Neural progenitor cell (in vitro differentiated cells): ENCODE measurements at regions not wholly inside any gene's neighbourhood (a gene's known extent, or its start where the extent isn't known, plus 50 kb on each side); places are given as distances from the start of the nearest gene placed in this dataset.

Source experiments
- DNase-seq: peaks from one replicate; pipeline ENCODE4 v3.0.0-alpha.2; 2016; ENCODE audit warnings: low spot score
- H2AFZ ChIP-seq: fragments of 200-600 bp; sonication (generic); replicated peaks from 2 replicates; pipeline ENCODE4 v1.6.1; 2016; ENCODE audit warnings: antibody characterized with exemption
- H3F3A ChIP-seq: fragments of 200-600 bp; sonication (generic); 2 replicates; pipeline ENCODE4 v1.6.1; 2016; ENCODE audit warnings: antibody characterized with exemption, low read depth
- H3K27ac ChIP-seq: fragments of 200-600 bp; sonication (generic); 2 replicates; pipeline ENCODE4 v1.5.1; 2016; ENCODE audit warnings: mild to moderate bottlenecking
- H3K27me3 ChIP-seq: fragments of 200-600 bp; sonication (generic); 2 replicates; pipeline ENCODE4 v1.6.1; 2016; ENCODE audit warnings: mild to moderate bottlenecking, moderate library complexity
- H3K36me3 ChIP-seq: fragments of 200-600 bp; sonication (generic); 2 replicates; pipeline ENCODE4 v1.5.1; 2016
- H3K4me1 ChIP-seq: fragments of 200-600 bp; sonication (generic); 2 replicates; pipeline ENCODE4 v1.6.1; 2016; ENCODE audit warnings: mixed run types
- H3K4me2 ChIP-seq: fragments of 200-600 bp; sonication (generic); 2 replicates; pipeline ENCODE4 v1.6.1; 2016
- H3K4me3 ChIP-seq: fragments of 200-600 bp; sonication (generic); 2 replicates; pipeline ENCODE4 v1.5.1; 2016
- H3K79me2 ChIP-seq: fragments of 200-600 bp; sonication (generic); 2 replicates; pipeline ENCODE4 v1.6.1; 2016; ENCODE audit warnings: low read depth
- H3K9ac ChIP-seq: fragments of 200-600 bp; sonication (generic); 2 replicates; pipeline ENCODE4 v1.6.1; 2016
- H3K9me3 ChIP-seq: fragments of 200-600 bp; sonication (generic); 2 replicates; pipeline ENCODE4 v1.5.1; 2016; ENCODE audit warnings: low read depth
- H4K20me1 ChIP-seq: fragments of 200-600 bp; sonication (generic); 2 replicates; pipeline ENCODE4 v1.6.1; 2016; ENCODE audit warnings: low read depth
- H3K27ac Mint-ChIP-seq: 3 replicates; pipeline ENCODE4 v1.8.0; 2021; ENCODE audit warnings: mixed read lengths
- H3K27me3 Mint-ChIP-seq: 2 replicates; pipeline ENCODE4 v1.8.0; 2022; ENCODE audit warnings: low read depth, mild to moderate bottlenecking, inconsistent platforms, moderate library complexity, mixed read lengths; ENCODE audit not compliant: insufficient read depth
- H3K36me3 Mint-ChIP-seq: 3 replicates; pipeline ENCODE4 v1.8.0; 2021; ENCODE audit warnings: mixed read lengths
- H3K4me1 Mint-ChIP-seq: 3 replicates; pipeline ENCODE4 v1.8.0; 2021; ENCODE audit warnings: mixed read lengths
- H3K4me3 Mint-ChIP-seq: 3 replicates; pipeline ENCODE4 v1.8.0; 2021; ENCODE audit warnings: mild to moderate bottlenecking, moderate library complexity, mixed read lengths
- H3K9me3 Mint-ChIP-seq: 3 replicates; pipeline ENCODE4 v1.8.0; 2020; ENCODE audit warnings: mixed read lengths
- EZH2 ChIP-seq: fragments of 200-600 bp; sonication (generic); IDR thresholded peaks from 2 replicates; pipeline ENCODE4 v1.6.1; 2017; ENCODE audit warnings: antibody characterized with exemption, mild to moderate bottlenecking, moderate library complexity
- EZH2phosphoT487 ChIP-seq: fragments of 200-600 bp; sonication (generic); IDR thresholded peaks from 2 replicates; pipeline ENCODE4 v1.6.1; 2017; ENCODE audit warnings: antibody characterized with exemption
- TF ChIP-seq, protein P1 (sequence below): fragments of 200-600 bp; sonication (generic); IDR thresholded peaks from 2 replicates; pipeline ENCODE4 v1.5.1; 2017; ENCODE audit warnings: antibody characterized with exemption, mild to moderate bottlenecking

GRCh38 chr12:93201990-93202389 is 175.7 kb upstream of the NUDT4 start:
- Mint-ChIP-seq H3K9me3 (no peaks in the 10 kb centered on the region), H3K4me3 (no peak overlapping the region), H3K4me1 (peaks cover 10% of the 10 kb centered on the region), H3K27me3 (no peaks in the 10 kb centered on the region), H3K27ac (no peak overlapping the region), H3K36me3 (no peaks in the 10 kb centered on the region)
- no peaks in the 10 kb centered on the region for H3K79me2 ChIP-seq
- no peak overlapping the region for H3K4me3 ChIP-seq
- no peaks in the 10 kb centered on the region for H4K20me1 ChIP-seq
- no peak overlapping the region for H3K9ac ChIP-seq
- no peak for DNase-seq
- H3K36me3 ChIP-seq, result no peaks in the 10 kb centered on the region
- no peaks in the 10 kb centered on the region for H3F3A ChIP-seq
- no peaks in the 10 kb centered on the region for H3K27me3 ChIP-seq
- H3K27ac ChIP-seq, result no peak overlapping the region
- peaks cover under 1% of the 10 kb centered on the region for H3K4me1 ChIP-seq
- H3K4me2 ChIP-seq, result no peak overlapping the region
- TF ChIP-seq EZH2 (no peak), EZH2phosphoT487 (no peak)
- TF ChIP-seq, protein P1, sequence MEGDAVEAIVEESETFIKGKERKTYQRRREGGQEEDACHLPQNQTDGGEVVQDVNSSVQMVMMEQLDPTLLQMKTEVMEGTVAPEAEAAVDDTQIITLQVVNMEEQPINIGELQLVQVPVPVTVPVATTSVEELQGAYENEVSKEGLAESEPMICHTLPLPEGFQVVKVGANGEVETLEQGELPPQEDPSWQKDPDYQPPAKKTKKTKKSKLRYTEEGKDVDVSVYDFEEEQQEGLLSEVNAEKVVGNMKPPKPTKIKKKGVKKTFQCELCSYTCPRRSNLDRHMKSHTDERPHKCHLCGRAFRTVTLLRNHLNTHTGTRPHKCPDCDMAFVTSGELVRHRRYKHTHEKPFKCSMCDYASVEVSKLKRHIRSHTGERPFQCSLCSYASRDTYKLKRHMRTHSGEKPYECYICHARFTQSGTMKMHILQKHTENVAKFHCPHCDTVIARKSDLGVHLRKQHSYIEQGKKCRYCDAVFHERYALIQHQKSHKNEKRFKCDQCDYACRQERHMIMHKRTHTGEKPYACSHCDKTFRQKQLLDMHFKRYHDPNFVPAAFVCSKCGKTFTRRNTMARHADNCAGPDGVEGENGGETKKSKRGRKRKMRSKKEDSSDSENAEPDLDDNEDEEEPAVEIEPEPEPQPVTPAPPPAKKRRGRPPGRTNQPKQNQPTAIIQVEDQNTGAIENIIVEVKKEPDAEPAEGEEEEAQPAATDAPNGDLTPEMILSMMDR, result no peak
- H2AFZ ChIP-seq, result no peak overlapping the region
- no peaks in the 10 kb centered on the region for H3K9me3 ChIP-seq

- no peaks in the 10 kb centered on the region for H3F3A ChIP-seq
- Mint-ChIP-seq H3K9me3 (no peaks in the 10 kb centered on the region), H3K27ac (no peak overlapping the region), H3K4me3 (no peak overlapping the region), H3K4me1 (peaks cover 7% of the 10 kb centered on the region), H3K36me3 (no peaks in the 10 kb centered on the region), H3K27me3 (no peaks in the 10 kb centered on the region)
- no peaks in the 10 kb centered on the region for H4K20me1 ChIP-seq
- no peak overlapping the region for H3K4me2 ChIP-seq
- H3K27ac ChIP-seq, result no peak overlapping the region
- no peaks in the 10 kb centered on the region for H3K36me3 ChIP-seq
- no peak overlapping the region for H3K9ac ChIP-seq
- no peak overlapping the region for H2AFZ ChIP-seq
- H3K79me2 ChIP-seq, result no peaks in the 10 kb centered on the region
- H3K4me3 ChIP-seq, result no peak overlapping the region
- H3K9me3 ChIP-seq, result no peaks in the 10 kb centered on the region
- TF ChIP-seq EZH2phosphoT487, result no peak
- TF ChIP-seq, protein P1, result no peak
- no peak for TF ChIP-seq EZH2
- H3K27me3 ChIP-seq, result no peaks in the 10 kb centered on the region
- no peaks in the 10 kb centered on the region for H3K4me1 ChIP-seq
- no peak for DNase-seq
Observed at GRCh38 chr12:93202688-93203087, 175.0 kb upstream of the NUDT4 start.

GRCh38 chr12:93203361-93203760 is 174.4 kb upstream of the NUDT4 start:
- H3K9me3 ChIP-seq, result no peaks in the 10 kb centered on the region
- no peak overlapping the region for H3K9ac ChIP-seq
- H3K79me2 ChIP-seq, result no peaks in the 10 kb centered on the region
- H3K27ac ChIP-seq, result no peak overlapping the region
- no peaks in the 10 kb centered on the region for H3K4me1 ChIP-seq
- no peak overlapping the region for H3K4me3 ChIP-seq
- H4K20me1 ChIP-seq, result no peaks in the 10 kb centered on the region
- Mint-ChIP-seq H3K27me3 (no peaks in the 10 kb centered on the region), H3K4me1 (peaks cover 7% of the 10 kb centered on the region), H3K36me3 (no peaks in the 10 kb centered on the region), H3K9me3 (no peaks in the 10 kb centered on the region), H3K4me3 (no peak overlapping the region), H3K27ac (no peak overlapping the region)
- H3K4me2 ChIP-seq, result no peak overlapping the region
- TF ChIP-seq EZH2 (no peak), EZH2phosphoT487 (no peak)
- TF ChIP-seq, protein P1, result no peak
- H3K27me3 ChIP-seq, result no peaks in the 10 kb centered on the region
- DNase-seq, result no peak
- H2AFZ ChIP-seq, result no peak overlapping the region
- no peaks in the 10 kb centered on the region for H3F3A ChIP-seq
- H3K36me3 ChIP-seq, result no peaks in the 10 kb centered on the region

DNA sequence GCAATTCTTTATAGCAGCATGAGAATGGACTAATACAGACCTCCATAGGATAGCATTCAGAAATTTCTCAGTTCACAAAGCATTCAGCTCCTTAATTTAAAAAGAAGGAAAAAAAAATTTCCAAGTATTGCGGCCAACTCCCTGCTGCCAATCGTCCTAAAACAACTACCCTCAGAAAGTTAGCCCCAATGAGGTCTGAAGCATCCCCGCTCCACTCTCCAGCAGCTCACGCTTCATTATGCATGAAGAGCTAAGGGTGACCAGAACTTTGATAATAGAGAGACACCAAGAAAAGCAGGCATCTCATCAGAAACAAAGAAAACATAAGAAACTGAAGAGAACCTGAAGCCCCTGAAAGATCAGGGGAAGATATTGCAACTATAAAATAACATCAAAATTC is 172.8 kb upstream of the NUDT4 start:
- Mint-ChIP-seq H3K4me1 (peaks cover 2% of the 10 kb centered on the region), H3K27ac (no peak overlapping the region), H3K36me3 (no peaks in the 10 kb centered on the region), H3K27me3 (no peaks in the 10 kb centered on the region), H3K9me3 (no peaks in the 10 kb centered on the region), H3K4me3 (no peak overlapping the region)
- no peak for TF ChIP-seq EZH2
- TF ChIP-seq EZH2phosphoT487, result no peak
- TF ChIP-seq, protein P1, result no peak
- Histone ChIP-seq H3K27me3 (no peaks in the 10 kb centered on the region), H2AFZ (no peak overlapping the region), H3F3A (no peaks in the 10 kb centered on the region), H3K27ac (no peak overlapping the region), H3K79me2 (no peaks in the 10 kb centered on the region), H3K4me3 (no peak overlapping the region), H3K4me2 (no peak overlapping the region), H3K9ac (no peak overlapping the region), H4K20me1 (no peaks in the 10 kb centered on the region), H3K9me3 (no peaks in the 10 kb centered on the region), H3K36me3 (no peaks in the 10 kb centered on the region), H3K4me1 (no peaks in the 10 kb centered on the region)
- DNase-seq, result no peak
